ENCODE measurements at regions not wholly inside any gene's neighbourhood (a gene's known extent, or its start where the extent isn't known, plus 50 kb on each side); places are given as distances from the start of the nearest gene placed in this dataset.

DNA sequence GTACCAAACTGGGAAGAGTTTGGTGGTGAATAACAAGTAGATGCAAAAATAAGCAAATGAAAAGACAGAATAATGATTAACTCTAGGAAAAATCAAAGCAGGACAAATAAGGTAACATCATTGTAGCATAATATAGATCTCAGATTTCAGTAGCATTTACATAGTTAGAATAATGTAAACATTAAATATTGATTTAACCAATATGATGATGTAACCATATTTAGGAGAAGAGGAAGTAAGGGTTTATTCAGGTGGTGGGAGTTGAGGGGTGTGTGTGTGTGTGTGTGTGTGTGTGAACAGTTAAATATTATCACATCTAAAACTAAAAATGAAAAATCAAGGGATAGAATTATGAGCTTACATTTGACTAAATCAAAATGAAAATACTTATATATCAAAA lies 143.4 kb downstream of the NPR3 start:
- H3K4me1 Mint-ChIP-seq, result peaks cover 2% of the 10 kb centered on the region
- Histone ChIP-seq H3K9me3 (ENCODE audit: control insufficient read depth, low read length) (peaks cover 20% of the 10 kb centered on the region), H3K4me1 (ENCODE audit: control insufficient read depth, insufficient read depth, low read length) (peaks cover 6% of the 10 kb centered on the region), H3K27ac (ENCODE audit: low read depth, low read length) (no peak overlapping the region), H3K36me3 (ENCODE audit: control insufficient read depth, insufficient read depth, low read length) (no peaks in the 10 kb centered on the region), H3K27me3 (ENCODE audit: control insufficient read depth, insufficient read depth, low read length, poor library complexity, severe bottlenecking) (no peaks in the 10 kb centered on the region), H3K4me3 (ENCODE audit: low read length) (no peak overlapping the region), H3K9ac (ENCODE audit: extremely low read depth, low read length, poor library complexity, severe bottlenecking) (no peak overlapping the region)
- DNase-seq, result no peak
- no peak for TF ChIP-seq CTCF (conservative IDR thresholded peaks at IDR 0.05)
- H3K4me3 Mint-ChIP-seq, result no peak overlapping the region
- peaks cover 4% of the 10 kb centered on the region for H3K27me3 Mint-ChIP-seq (ENCODE audit: insufficient read depth)
- peaks cover 18% of the 10 kb centered on the region for H3K9me3 Mint-ChIP-seq
- no peaks in the 10 kb centered on the region for H3K36me3 Mint-ChIP-seq (ENCODE audit: low read depth)
- H3K27ac Mint-ChIP-seq, result no peak overlapping the region

- no peak overlapping the region for H3K27ac Mint-ChIP-seq
Observed at GRCh38 chr5:32859211-32859641, 148.1 kb downstream of the NPR3 start.

DNA sequence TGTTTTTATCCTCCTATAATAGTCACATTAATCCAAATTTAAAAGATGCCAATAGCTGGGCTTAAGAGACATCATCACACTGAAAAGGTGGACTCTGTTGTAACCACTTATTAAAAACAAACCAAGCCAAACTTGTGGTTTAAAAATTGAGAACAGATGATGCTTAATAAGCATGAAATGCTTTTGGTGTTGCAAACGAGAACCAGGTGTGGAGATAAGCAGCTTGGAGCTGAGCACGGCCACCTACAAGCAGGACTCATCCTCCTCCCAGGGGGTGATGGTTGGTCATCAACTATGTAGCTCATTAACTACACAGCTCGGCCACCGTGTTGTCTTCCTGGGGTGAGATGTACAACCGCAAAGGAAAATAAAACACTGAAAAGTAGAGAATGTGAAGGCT lies 154.4 kb downstream of the NPR3 start:
- Mint-ChIP-seq H3K4me1 (no peaks in the 10 kb centered on the region), H3K27ac (no peak overlapping the region), H3K4me3 (no peak overlapping the region), H3K9me3 (no peaks in the 10 kb centered on the region), H3K36me3 (ENCODE audit: low read depth) (no peaks in the 10 kb centered on the region), H3K27me3 (ENCODE audit: insufficient read depth) (no peaks in the 10 kb centered on the region)
- Histone ChIP-seq H3K27ac (ENCODE audit: low read depth, low read length) (no peak overlapping the region), H3K9me3 (ENCODE audit: control insufficient read depth, low read length) (no peaks in the 10 kb centered on the region), H3K4me3 (ENCODE audit: low read length) (no peak overlapping the region), H3K27me3 (ENCODE audit: control insufficient read depth, insufficient read depth, low read length, poor library complexity, severe bottlenecking) (no peaks in the 10 kb centered on the region), H3K4me1 (ENCODE audit: control insufficient read depth, insufficient read depth, low read length) (no peaks in the 10 kb centered on the region), H3K9ac (ENCODE audit: extremely low read depth, low read length, poor library complexity, severe bottlenecking) (no peak overlapping the region), H3K36me3 (ENCODE audit: control insufficient read depth, insufficient read depth, low read length) (no peaks in the 10 kb centered on the region)
- no peak for DNase-seq
- 78 to 83% methylated on average over 5 of the region's 5 CpGs for WGBS, 2 experiments (ENCODE audit: insufficient coverage in 1 of 2, insufficient read length in 1 of 2)
- TF ChIP-seq CTCF (conservative IDR thresholded peaks at IDR 0.05), result no peak

More at GRCh38 chr5:32859211-32859641, 148.1 kb downstream of the NPR3 start:
- Mint-ChIP-seq H3K9me3 (peaks cover 20% of the 10 kb centered on the region), H3K36me3 (ENCODE audit: low read depth) (no peaks in the 10 kb centered on the region), H3K4me1 (no peaks in the 10 kb centered on the region), H3K4me3 (no peak overlapping the region), H3K27me3 (ENCODE audit: insufficient read depth) (no peaks in the 10 kb centered on the region)
- TF ChIP-seq CTCF (conservative IDR thresholded peaks at IDR 0.05), result no peak
- H3K36me3 ChIP-seq (ENCODE audit: control insufficient read depth, insufficient read depth, low read length), result no peaks in the 10 kb centered on the region
- no peak overlapping the region for H3K27ac ChIP-seq (ENCODE audit: low read depth, low read length)
- H3K9me3 ChIP-seq (ENCODE audit: control insufficient read depth, low read length), result peaks cover 23% of the 10 kb centered on the region
- no peaks in the 10 kb centered on the region for H3K4me1 ChIP-seq (ENCODE audit: control insufficient read depth, insufficient read depth, low read length)
- DNase-seq, result no peak
- no peak overlapping the region for H3K9ac ChIP-seq (ENCODE audit: extremely low read depth, low read length, poor library complexity, severe bottlenecking)
- peak overlapping the region; percentile 45 for H3K4me3 ChIP-seq (ENCODE audit: low read length)
- no peaks in the 10 kb centered on the region for H3K27me3 ChIP-seq (ENCODE audit: control insufficient read depth, insufficient read depth, low read length, poor library complexity, severe bottlenecking)
